GM12865 (cell line): ENCODE measurements at regions not wholly inside any gene's neighbourhood (a gene's known extent, or its start where the extent isn't known, plus 50 kb on each side); places are given as distances from the start of the nearest gene placed in this dataset.

Experiments
- DNase-seq: peaks from one replicate; pipeline ENCODE4 v3.0.0; 2010; ENCODE audit warnings: low read depth
- H3K4me3 ChIP-seq: 2 replicates; pipeline ENCODE4 v1.5.1; 2011; ENCODE audit warnings: mild to moderate bottlenecking, low read depth, low read length, control low read depth
- TF ChIP-seq, protein P1 (sequence below): IDR thresholded peaks from 2 replicates; pipeline ENCODE4 v1.5.1; 2011; ENCODE audit warnings: low read length, control low read depth, low read depth, inconsistent platforms; ENCODE audit not compliant: insufficient read depth; ENCODE audit errors: missing control alignments

DNA sequence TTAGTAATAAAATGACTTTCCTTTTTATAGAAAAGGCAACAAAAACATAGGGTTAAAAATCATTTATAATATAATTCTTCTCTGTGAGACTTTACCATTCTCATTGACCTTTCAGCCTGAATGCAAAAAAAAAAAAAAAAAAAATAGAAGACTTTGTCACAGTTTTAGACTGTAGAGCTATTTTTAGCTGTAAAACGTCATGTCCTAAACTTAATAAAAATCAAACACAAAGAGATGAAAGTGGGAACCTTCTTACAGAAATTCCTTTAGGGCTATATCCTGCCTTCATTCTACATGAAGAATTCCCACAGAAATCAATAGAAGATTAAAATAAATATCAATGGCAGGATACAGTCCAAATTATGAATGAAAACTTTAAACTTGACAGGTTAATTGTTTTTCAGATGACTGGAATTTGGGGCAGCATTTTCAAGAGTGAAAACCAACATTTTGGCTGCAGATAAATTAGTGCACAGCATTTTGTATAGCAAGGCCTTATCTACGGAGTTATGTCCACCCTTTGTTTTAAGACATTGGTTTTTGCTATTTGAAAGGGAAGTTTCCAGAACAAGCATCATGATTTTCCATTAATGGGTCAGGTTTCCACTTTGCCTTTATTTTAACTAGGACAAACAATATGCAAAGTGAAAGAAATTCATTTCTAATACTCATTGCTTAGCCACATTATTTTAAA, 219.5 kb downstream of the SPCS3 start:
- TF ChIP-seq, protein P1, sequence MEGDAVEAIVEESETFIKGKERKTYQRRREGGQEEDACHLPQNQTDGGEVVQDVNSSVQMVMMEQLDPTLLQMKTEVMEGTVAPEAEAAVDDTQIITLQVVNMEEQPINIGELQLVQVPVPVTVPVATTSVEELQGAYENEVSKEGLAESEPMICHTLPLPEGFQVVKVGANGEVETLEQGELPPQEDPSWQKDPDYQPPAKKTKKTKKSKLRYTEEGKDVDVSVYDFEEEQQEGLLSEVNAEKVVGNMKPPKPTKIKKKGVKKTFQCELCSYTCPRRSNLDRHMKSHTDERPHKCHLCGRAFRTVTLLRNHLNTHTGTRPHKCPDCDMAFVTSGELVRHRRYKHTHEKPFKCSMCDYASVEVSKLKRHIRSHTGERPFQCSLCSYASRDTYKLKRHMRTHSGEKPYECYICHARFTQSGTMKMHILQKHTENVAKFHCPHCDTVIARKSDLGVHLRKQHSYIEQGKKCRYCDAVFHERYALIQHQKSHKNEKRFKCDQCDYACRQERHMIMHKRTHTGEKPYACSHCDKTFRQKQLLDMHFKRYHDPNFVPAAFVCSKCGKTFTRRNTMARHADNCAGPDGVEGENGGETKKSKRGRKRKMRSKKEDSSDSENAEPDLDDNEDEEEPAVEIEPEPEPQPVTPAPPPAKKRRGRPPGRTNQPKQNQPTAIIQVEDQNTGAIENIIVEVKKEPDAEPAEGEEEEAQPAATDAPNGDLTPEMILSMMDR: no peak

DNA sequence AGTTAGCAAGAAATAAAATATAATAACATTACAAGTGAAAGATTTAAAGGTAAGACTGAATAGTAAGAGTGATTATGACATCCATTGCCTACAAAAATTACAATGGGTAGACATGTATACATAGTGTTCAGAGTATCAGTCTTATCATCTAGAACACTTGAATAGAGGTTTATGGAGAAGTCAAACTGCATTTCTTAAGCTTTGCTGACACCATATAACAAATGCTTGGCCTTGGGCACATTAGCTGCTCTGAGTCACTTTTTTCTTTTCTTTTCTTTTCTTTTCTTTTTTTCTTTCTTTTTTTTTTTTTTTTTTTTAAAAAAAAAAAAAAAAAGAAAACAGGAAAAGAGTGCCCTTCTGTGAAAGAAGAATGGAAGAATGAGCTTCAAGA, 220.0 kb downstream of the SPCS3 start:
- no peak overlapping the region for H3K4me3 ChIP-seq
- DNase-seq: no peak
- TF ChIP-seq, protein P1: no peak

More for the DNA sequence above, 219.5 kb downstream of the SPCS3 start:
- no peak overlapping the region for H3K4me3 ChIP-seq
- no peak for DNase-seq

DNA sequence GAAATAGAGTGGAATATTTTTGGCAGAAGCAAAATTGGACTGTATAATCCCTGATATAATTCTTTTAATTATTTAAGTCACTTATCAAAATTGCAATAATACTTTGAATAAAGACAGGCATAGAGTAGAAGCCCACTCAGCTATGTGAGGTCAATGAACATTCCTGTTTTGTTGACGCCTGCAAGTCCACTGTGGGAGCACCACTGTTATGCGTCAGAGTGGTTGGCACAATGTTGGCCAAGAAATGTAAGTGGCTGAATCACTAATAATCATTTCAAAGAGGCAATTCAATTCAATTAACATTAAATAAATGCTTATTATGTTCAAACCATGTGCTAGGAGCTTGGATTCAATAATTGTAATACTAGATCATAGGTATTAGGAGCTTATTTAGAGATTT, 221.0 kb downstream of the SPCS3 start:
- TF ChIP-seq, protein P1: no peak
- DNase-seq: no peak
- H3K4me3 ChIP-seq: no peak overlapping the region

DNA sequence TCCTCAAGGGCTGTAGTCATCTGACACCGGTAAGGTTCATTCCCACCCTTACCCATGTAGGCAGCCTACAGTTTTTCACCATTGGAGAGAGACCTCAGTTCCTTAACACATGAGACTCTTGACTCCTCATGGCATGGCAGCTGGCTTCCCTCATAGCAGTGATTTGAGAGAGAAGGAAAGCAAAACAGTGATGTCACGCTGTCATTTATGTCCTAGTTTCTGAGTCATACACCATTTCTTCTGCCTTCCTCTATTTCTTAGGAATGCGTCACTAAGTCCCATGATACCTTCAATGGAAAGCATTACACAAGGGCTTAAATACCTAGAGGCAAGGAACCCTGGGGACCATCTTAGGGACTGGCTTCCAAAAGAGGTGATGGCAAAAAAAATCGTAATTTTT, 226.1 kb downstream of the SPCS3 start:
- DNase-seq: no peak
- TF ChIP-seq, protein P1: no peak
- no peak overlapping the region for H3K4me3 ChIP-seq

DNA sequence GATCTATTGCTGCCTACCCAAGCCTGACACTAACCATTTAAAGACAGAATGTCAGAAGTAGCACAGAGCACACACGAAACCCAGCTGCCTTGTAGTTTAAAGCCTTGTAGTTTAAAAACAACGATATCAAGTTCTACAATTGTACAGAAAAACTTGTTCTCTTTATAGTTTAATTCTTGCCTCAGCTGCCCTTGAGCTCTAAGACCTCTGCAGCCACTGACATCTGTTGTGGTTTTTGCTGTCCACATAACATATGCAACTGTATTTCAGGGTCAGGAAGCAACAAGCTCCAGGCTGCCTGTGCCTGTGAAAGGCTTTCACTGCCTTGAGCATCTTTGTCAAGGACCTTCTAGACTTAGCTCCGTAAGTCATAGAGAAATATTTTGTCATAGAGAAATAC, 227.2 kb downstream of the SPCS3 start:
- TF ChIP-seq, protein P1: no peak
- no peak for DNase-seq
- no peak overlapping the region for H3K4me3 ChIP-seq

DNA sequence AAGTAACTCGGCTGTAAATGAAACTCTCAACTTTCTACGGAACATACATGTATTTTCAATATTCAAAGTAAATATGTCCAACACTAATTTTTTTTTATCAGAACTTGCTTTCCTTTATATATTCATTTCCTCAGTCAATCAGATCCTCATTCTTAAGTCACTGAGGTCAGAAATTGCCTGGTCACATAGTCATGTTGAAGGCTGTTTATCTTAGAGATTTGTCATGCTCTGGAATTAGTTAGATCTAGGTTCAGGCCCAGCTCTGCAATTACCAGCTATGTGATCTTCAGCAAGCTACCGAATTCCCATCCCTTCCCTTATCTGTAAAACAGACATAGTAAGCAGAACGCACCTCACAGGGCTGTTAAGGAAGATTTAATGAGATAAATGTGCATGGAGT, 228.8 kb downstream of the SPCS3 start:
- DNase-seq: no peak
- TF ChIP-seq, protein P1: no peak
- no peak overlapping the region for H3K4me3 ChIP-seq
